Spleen (tissue), 11 donors: ENCODE measurements at regions not wholly inside any gene's neighbourhood (a gene's known extent, or its start where the extent isn't known, plus 50 kb on each side); places are given as distances from the start of the nearest gene placed in this dataset.
"Not testable (repeated sequence)": the region's sequence is repeated elsewhere in the genome, so short reads cannot be mapped to it uniquely, and the experiment has no call there.

Experiments
- DNase-seq: peaks from one replicate; pipeline ENCODE4 v3.0.0-alpha.2; 2020
- H3K27ac ChIP-seq, 8 donors: fragments of 200-600 bp; sonication (generic) in 7 of 8; 1 replicate in 4 of 8; 2 replicates in 4 of 8; pipeline versions ENCODE4 v1.5.0 to v1.8.0; 2016 to 2021; ENCODE audit warnings: inconsistent platforms in 4 of 8, mild to moderate bottlenecking in 4 of 8, moderate library complexity in 1 of 8
- H3K27me3 ChIP-seq, 7 donors: fragments of 200-600 bp; sonication (generic) in 6 of 7; replicated peaks in 1 of 7; 1 replicate in 4 of 7; 2 replicates in 3 of 7; pipeline versions ENCODE4 v1.5.0 to v1.8.0; 2016 to 2021; ENCODE audit warnings: inconsistent platforms in 3 of 7, mild to moderate bottlenecking in 1 of 7
- H3K36me3 ChIP-seq, 6 donors: fragments of 200-600 bp; sonication (generic) in 5 of 6; 1 replicate in 4 of 6; 2 replicates in 2 of 6; pipeline versions ENCODE4 v1.5.0 to v1.8.0; 2016 to 2021; ENCODE audit warnings: inconsistent platforms in 2 of 6
- H3K4me1 ChIP-seq, 6 donors: fragments of 200-600 bp; sonication (generic) in 5 of 6; 1 replicate in 3 of 6; 2 replicates in 3 of 6; pipeline versions ENCODE4 v1.5.0 to v1.8.0; 2016 to 2021; ENCODE audit warnings: inconsistent platforms in 3 of 6
- H3K4me3 ChIP-seq, 8 donors: fragments of 200-600 bp; sonication (generic) in 7 of 8; 1 replicate in 4 of 8; 2 replicates in 4 of 8; pipeline versions ENCODE4 v1.5.0 to v1.8.0; 2016 to 2021; ENCODE audit warnings: inconsistent platforms in 4 of 8, mild to moderate bottlenecking in 4 of 8, moderate library complexity in 2 of 8
- H3K9me3 ChIP-seq, 8 donors: fragments of 200-600 bp; sonication (generic) in 7 of 8; 1 replicate in 4 of 8; 2 replicates in 4 of 8; pipeline versions ENCODE4 v1.5.0 to v1.8.0; 2016 to 2021; ENCODE audit warnings: inconsistent platforms in 4 of 8
- CTCF ChIP-seq, 11 experiments: fragments of 200-600 bp in 7 of 11; fragments of 450-650 bp in 4 of 11; sonication (generic) in 4 of 11; IDR thresholded peaks in 8 of 11; conservative IDR thresholded peaks in 3 of 11; 1 replicate in 7 of 11; 2 replicates in 4 of 11; pipeline versions ENCODE4 v1.4.0 to v1.8.0; 2016 to 2021; ENCODE audit warnings: antibody characterized with exemption in 11 of 11, inconsistent platforms in 4 of 11, mild to moderate bottlenecking in 1 of 11
- POLR2A ChIP-seq, 3 donors: fragments of 450-650 bp; IDR thresholded peaks; one replicate each; pipeline ENCODE4 v1.5.1; 2017; ENCODE audit warnings: antibody characterized with exemption in 3 of 3, mild to moderate bottlenecking in 1 of 3
- POLR2AphosphoS5 ChIP-seq, 3 donors: sonication (generic); formaldehyde crosslinking; IDR thresholded peaks; one replicate each; pipeline ENCODE4 v1.5.1; 2017; ENCODE audit warnings: antibody characterized with exemption in 3 of 3
- WGBS, 5 donors: extraction: QIAGEN DNeasy Blood & Tissue Kit in 3 of 5; methylation state at CpG; one replicate each; pipeline versions ENCODE4 v1.1.5 to v1.1.7; 2013 to 2018; 5-methylcytosine and 5-hydroxymethylcytosine counted together
- intact Hi-C: fragments of 100-400 bp; cut with DNase I; formaldehyde crosslinking; loops from one replicate; pipeline ENCODE4 v1.15.0; 2023; ENCODE audit warnings: low total_unique reads
- donor health status: healthy with polysubstance abuse.
- donor health status: DM: no; HTN: no; CAD: no; lungs with moderate emphysema.
- donor health status: DM: no; HTN: no; CAD: no.
- donor health status: Bipolar disorder and iron deficiency.
- donor health status: healthy.
- donor health status: DM: no; HTN: no; CAD: no.
- donor health status: DM: yes; HTN: yes; CAD: no.

- TF ChIP-seq CTCF (IDR thresholded peaks at IDR 0.05 in 8 of 11, conservative IDR thresholded peaks at IDR 0.05 in 3 of 11): no peak
- TF ChIP-seq POLR2AphosphoS5 (IDR thresholded peaks at IDR 0.05): no peak
- no peak for TF ChIP-seq POLR2A (IDR thresholded peaks at IDR 0.05)
- Histone ChIP-seq H3K27ac (no peak overlapping the region), H3K27me3 (no peaks in the 10 kb centered on the region), H3K36me3 (no peaks in the 10 kb centered on the region), H3K4me3 (no peak overlapping the region), H3K9me3 (peaks cover 0 to 31% (median 23%) of the 10 kb centered on the region in 8 donors), H3K4me1 (no peaks in the 10 kb centered on the region)
- no peak for DNase-seq
- intact Hi-C loops: no loop called here
- 91 to 100% (median 94%) methylated on average over 1 of the region's 1 CpG for WGBS, 5 donors
Observed at GRCh38 chr2:40020997-40021396, 241.9 kb upstream of the THUMPD2 start.

DNA sequence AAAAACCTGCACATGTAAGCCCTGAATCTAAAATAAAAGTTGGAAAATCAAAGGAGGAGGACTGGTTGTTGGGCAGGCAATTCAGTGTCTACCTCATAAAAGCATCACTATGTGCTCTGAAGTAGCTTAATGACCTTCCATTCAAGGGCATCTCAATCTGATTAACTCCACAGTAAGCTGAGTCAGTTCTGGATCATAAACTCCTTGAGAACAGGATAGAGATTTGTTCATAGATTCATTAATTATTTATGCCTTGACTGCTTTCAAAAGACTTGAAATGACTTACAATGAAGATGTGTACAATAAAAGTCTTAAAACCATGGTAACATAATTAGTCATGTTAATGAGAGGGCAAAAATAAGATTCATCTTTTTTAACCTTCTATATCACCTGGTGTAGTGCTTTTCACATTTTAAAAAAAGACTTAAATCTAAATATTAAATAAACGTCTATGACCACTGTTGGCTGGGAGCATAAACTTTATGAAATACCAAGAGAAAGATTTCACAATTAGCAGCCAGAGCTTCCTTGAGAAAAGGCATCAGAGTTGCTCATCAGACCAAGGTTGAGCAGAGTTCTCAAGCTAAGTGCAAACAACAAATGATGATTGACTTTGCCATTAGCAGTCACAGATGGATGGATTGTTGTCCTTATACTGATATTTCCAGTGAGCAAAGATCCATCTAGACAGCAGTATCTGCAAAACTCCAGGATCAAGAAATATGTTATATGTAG lies 237.3 kb upstream of the THUMPD2 start:
- intact Hi-C loops: no loop called here
- Histone ChIP-seq H3K4me3 (no peak overlapping the region), H3K9me3 (peaks cover 0 to 17% (median 16%) of the 10 kb centered on the region in 8 donors), H3K36me3 (no peaks in the 10 kb centered on the region), H3K4me1 (no peaks in the 10 kb centered on the region), H3K27ac (no peak overlapping the region), H3K27me3 (no peaks in the 10 kb centered on the region)
- no peak for DNase-seq
- TF ChIP-seq POLR2AphosphoS5 (IDR thresholded peaks at IDR 0.05) (no peak), CTCF (IDR thresholded peaks at IDR 0.05 in 8 of 11, conservative IDR thresholded peaks at IDR 0.05 in 3 of 11) (no peak), POLR2A (IDR thresholded peaks at IDR 0.05) (no peak)
- WGBS, 5 donors: 58 to 85% (median 68%) methylated on average over 1 of the region's 1 CpG

GRCh38 chr2:40013962-40014361 lies 234.9 kb upstream of the THUMPD2 start:
- H3K4me1 ChIP-seq, DNase-seq: not testable (repeated sequence)
- WGBS, 5 donors: 90 to 93% (median 93%) methylated on average over 8 to 17 of the region's 17 CpGs

DNA sequence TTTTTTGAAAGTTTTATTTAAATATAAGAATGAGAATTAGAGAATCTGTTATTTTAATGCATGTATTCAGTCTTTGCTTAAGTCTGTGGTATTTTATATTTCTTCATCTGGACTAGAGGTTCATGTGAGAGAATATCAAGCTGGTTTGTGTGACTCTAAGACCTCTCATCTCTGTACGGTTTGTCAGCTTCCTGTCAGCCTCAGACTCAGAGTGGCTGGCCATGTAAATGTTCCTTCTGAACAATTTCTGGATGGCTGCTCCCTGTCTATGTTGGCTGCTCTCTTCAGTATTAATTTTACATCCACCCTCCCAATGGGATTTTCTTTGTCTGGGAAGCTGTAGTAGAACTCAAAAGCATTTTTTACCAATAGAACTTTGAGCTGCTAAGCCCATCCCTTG lies 225.3 kb upstream of the THUMPD2 start:
- WGBS, 5 donors: 24 to 54% (median 33%) methylated on average over 1 of the region's 1 CpG
- intact Hi-C loops: no loop called here
- H3K27ac ChIP-seq: no peak overlapping the region
- H3K4me1 ChIP-seq: no peaks in the 10 kb centered on the region
- no peak for DNase-seq
- no peaks in the 10 kb centered on the region for H3K9me3 ChIP-seq
- no peak for TF ChIP-seq CTCF (IDR thresholded peaks at IDR 0.05 in 8 of 11, conservative IDR thresholded peaks at IDR 0.05 in 3 of 11)
- no peak for TF ChIP-seq POLR2AphosphoS5 (IDR thresholded peaks at IDR 0.05)
- TF ChIP-seq POLR2A (IDR thresholded peaks at IDR 0.05): no peak
- H3K36me3 ChIP-seq: no peaks in the 10 kb centered on the region
- H3K4me3 ChIP-seq: no peak overlapping the region
- H3K27me3 ChIP-seq: no peaks in the 10 kb centered on the region

More at GRCh38 chr2:40013962-40014361, 234.9 kb upstream of the THUMPD2 start:
- H3K36me3 ChIP-seq, H3K27me3 ChIP-seq, H3K4me3 ChIP-seq, H3K9me3 ChIP-seq, intact Hi-C loops, H3K27ac ChIP-seq: not testable (repeated sequence)
